H1 (cell line): ENCODE measurements at regions not wholly inside any gene's neighbourhood (a gene's known extent, or its start where the extent isn't known, plus 50 kb on each side); places are given as distances from the start of the nearest gene placed in this dataset.

Source experiments
- CTCF ChIA-PET: fragments of 300-600 bp; sonication (Branson Sonifier 250); formaldehyde crosslinking; loops from one replicate; lab custom pipeline; 2021; ENCODE audit not compliant: partially characterized antibody; lab: Charles Lee
- POLR2A ChIA-PET: fragments of 300-600 bp; sonication (Branson Sonifier 250); formaldehyde crosslinking; loops from one replicate; lab custom pipeline; 2021; ENCODE audit warnings: inconsistent platforms; ENCODE audit not compliant: partially characterized antibody; lab: Charles Lee
- DNase-seq, 2 experiments: peaks; one replicate each; pipeline versions ENCODE4 v3.0.0 to v3.0.0-alpha.2; 2010 to 2022; ENCODE audit warnings: low spot score in 2 of 2, low read depth in 1 of 2, mixed read lengths in 1 of 2
- FAIRE-seq: peaks from 2 replicates; lab custom pipeline; 2011; peaks lifted over from hg19 to GRCh38; lab: Jason Lieb, UNC
- H2AFZ ChIP-seq: 2 replicates; pipeline ENCODE4 v1.8.1; 2012; ENCODE audit warnings: low read length, inconsistent platforms
- H2AK5ac ChIP-seq: 2 replicates; pipeline ENCODE4 v1.6.1; 2013; ENCODE audit warnings: low read depth, low read length
- H2BK120ac ChIP-seq: replicated peaks from 2 replicates; pipeline ENCODE3; 2013; ENCODE audit warnings: low read depth, low read length, inconsistent platforms
- H2BK12ac ChIP-seq: 2 replicates; pipeline ENCODE4 v1.6.1; 2013; ENCODE audit warnings: low read depth, low read length
- H2BK15ac ChIP-seq: 2 replicates; pipeline ENCODE4 v1.6.1; 2013; ENCODE audit warnings: low read length
- H2BK20ac ChIP-seq: 2 replicates; pipeline ENCODE4 v1.6.1; 2013; ENCODE audit warnings: low read length
- H2BK5ac ChIP-seq: 2 replicates; pipeline ENCODE4 v1.6.1; 2013; ENCODE audit warnings: low read depth, low read length
- H3K14ac ChIP-seq: 2 replicates; pipeline ENCODE4 v1.6.1; 2013; ENCODE audit warnings: inconsistent platforms; ENCODE audit not compliant: insufficient read length
- H3K18ac ChIP-seq: 2 replicates; pipeline ENCODE4 v1.6.1; 2013; ENCODE audit warnings: low read length; ENCODE audit errors: extremely low read depth
- H3K23ac ChIP-seq: 2 replicates; pipeline ENCODE4 v1.6.1; 2013; ENCODE audit warnings: inconsistent platforms; ENCODE audit not compliant: insufficient read length
- H3K23me2 ChIP-seq: 2 replicates; pipeline ENCODE4 v1.6.1; 2013; ENCODE audit warnings: low read depth, low read length
- H3K27ac ChIP-seq: 2 replicates; pipeline ENCODE4 v1.6.1; 2011; ENCODE audit warnings: low read depth, low read length, inconsistent platforms
- H3K27me3 ChIP-seq, 4 experiments: replicated peaks in 1 of 4; 1 replicate in 1 of 4; 2 replicates in 3 of 4; pipeline versions ENCODE4 v1.6.1 to v1.8.1; 2011 to 2013; ENCODE audit warnings: low read length in 3 of 4, mild to moderate bottlenecking in 3 of 4, inconsistent platforms in 2 of 4, mixed read lengths in 2 of 4, moderate library complexity in 1 of 4; ENCODE audit not compliant: control insufficient read depth in 3 of 4, insufficient read depth in 3 of 4; ENCODE audit errors: extremely low read depth in 1 of 4
- H3K36me3 ChIP-seq, 4 experiments: 2 replicates each; pipeline versions ENCODE4 v1.6.1 to v1.8.1; 2011 to 2013; ENCODE audit warnings: mild to moderate bottlenecking in 4 of 4, low read length in 3 of 4, moderate library complexity in 2 of 4, control low read depth in 1 of 4, inconsistent platforms in 1 of 4; ENCODE audit not compliant: insufficient read depth in 4 of 4, control insufficient read depth in 2 of 4
- H3K4ac ChIP-seq: replicated peaks from 2 replicates; pipeline ENCODE3; 2013; ENCODE audit warnings: low read length, low read depth, mixed read lengths, inconsistent platforms; ENCODE audit not compliant: insufficient read length
- H3K4me1 ChIP-seq, 4 experiments: replicated peaks in 1 of 4; 1 replicate in 1 of 4; 2 replicates in 3 of 4; pipeline versions ENCODE4 v1.6.1 to v1.8.1; 2011 to 2013; ENCODE audit warnings: low read length in 3 of 4, inconsistent platforms in 2 of 4, mixed read lengths in 1 of 4; ENCODE audit not compliant: insufficient read depth in 4 of 4, control insufficient read depth in 3 of 4
- H3K4me2 ChIP-seq, 2 experiments: 2 replicates each; pipeline versions ENCODE4 v1.6.1 to v1.8.1; 2011 to 2013; ENCODE audit warnings: low read depth in 2 of 2, low read length in 2 of 2, control low read depth in 1 of 2, inconsistent platforms in 1 of 2, mild to moderate bottlenecking in 1 of 2; ENCODE audit not compliant: insufficient read depth in 1 of 2
- H3K4me3 ChIP-seq, 4 experiments: fragments of 200-600, 300-600 bp in 1 of 4; sonication (generic), shearing (Covaris generic), sonication (Bioruptor Twin) in 1 of 4; 2 replicates each; pipeline versions ENCODE4 v1.5.1 to v1.8.1; 2011 to 2016; ENCODE audit warnings: low read length in 4 of 4, low read depth in 3 of 4, control low read depth in 2 of 4, inconsistent platforms in 2 of 4, mild to moderate bottlenecking in 2 of 4, mixed read lengths in 1 of 4, moderate library complexity in 1 of 4; ENCODE audit not compliant: insufficient read depth in 2 of 4; ENCODE audit errors: extremely low read depth in 1 of 4
- H3K56ac ChIP-seq: replicated peaks from 2 replicates; pipeline ENCODE3; 2013; ENCODE audit warnings: low read depth, mild to moderate bottlenecking, mixed read lengths, low read length, inconsistent platforms; ENCODE audit not compliant: insufficient read length
- H3K79me1 ChIP-seq: 2 replicates; pipeline ENCODE4 v1.6.1; 2013; ENCODE audit warnings: low read depth, low read length, control low read depth
- H3K79me2 ChIP-seq, 2 experiments: 2 replicates each; pipeline versions ENCODE4 v1.6.1 to v1.8.1; 2012 to 2013; ENCODE audit warnings: low read length in 2 of 2, mild to moderate bottlenecking in 2 of 2, inconsistent platforms in 1 of 2; ENCODE audit not compliant: insufficient read depth in 2 of 2, control insufficient read depth in 1 of 2
- H3K9ac ChIP-seq, 4 experiments: replicated peaks in 1 of 4; 1 replicate in 1 of 4; 2 replicates in 3 of 4; pipeline versions ENCODE4 v1.6.1 to v1.8.1; 2011 to 2013; ENCODE audit warnings: low read depth in 3 of 4, low read length in 3 of 4, control low read depth in 2 of 4, mild to moderate bottlenecking in 2 of 4, moderate library complexity in 2 of 4, inconsistent platforms in 1 of 4; ENCODE audit errors: extremely low read depth in 1 of 4
- H3K9me3 ChIP-seq, 2 experiments: 2 replicates each; pipeline versions ENCODE4 v1.6.1 to v1.8.1; 2012 to 2013; ENCODE audit warnings: mild to moderate bottlenecking in 2 of 2, moderate library complexity in 2 of 2, control low read depth in 1 of 2, inconsistent platforms in 1 of 2, low read depth in 1 of 2, low read length in 1 of 2, mixed read lengths in 1 of 2; ENCODE audit not compliant: insufficient read depth in 2 of 2
- H4K20me1 ChIP-seq, 2 experiments: replicated peaks in 1 of 2; 2 replicates each; pipeline versions ENCODE3 to v1.8.1; 2011 to 2013; ENCODE audit warnings: inconsistent platforms in 2 of 2, low read length in 2 of 2, mild to moderate bottlenecking in 1 of 2; ENCODE audit not compliant: insufficient read depth in 2 of 2, control insufficient read depth in 1 of 2
- H4K5ac ChIP-seq: 2 replicates; pipeline ENCODE4 v1.6.1; 2013; ENCODE audit warnings: low read length, low read depth, mixed read lengths, inconsistent platforms; ENCODE audit not compliant: insufficient read length
- H4K8ac ChIP-seq: 2 replicates; pipeline ENCODE4 v1.8.0; 2013; ENCODE audit warnings: mild to moderate bottlenecking, moderate library complexity, low read length, inconsistent platforms; ENCODE audit not compliant: insufficient read depth; ENCODE audit errors: extremely low read depth
- H4K91ac ChIP-seq: replicated peaks from 2 replicates; pipeline ENCODE3; 2013; ENCODE audit warnings: low read length, mixed read lengths, inconsistent platforms; ENCODE audit not compliant: insufficient read length
- CHD2 ChIP-seq: IDR thresholded peaks from 2 replicates; pipeline ENCODE4 v1.6.1; 2012; ENCODE audit warnings: low read length, improper control_type of control experiment
- CTCF ChIP-seq, 3 experiments: IDR thresholded peaks; 1 replicate in 2 of 3; 2 replicates in 1 of 3; pipeline versions ENCODE4 v1.5.1 to v1.6.1; 2011; ENCODE audit warnings: low read length in 3 of 3, mild to moderate bottlenecking in 3 of 3, inconsistent platforms in 2 of 3, low read depth in 1 of 3, moderate library complexity in 1 of 3; ENCODE audit not compliant: insufficient read depth in 1 of 3; ENCODE audit errors: control extremely low read depth in 1 of 3
- EZH2 ChIP-seq: fragments of 200-600 bp; sonication (generic); IDR thresholded peaks from 2 replicates; pipeline ENCODE4 v1.7.1; 2012; ENCODE audit warnings: low read depth, mild to moderate bottlenecking, moderate library complexity, low read length, inconsistent platforms; ENCODE audit not compliant: severe bottlenecking
- RBBP5 ChIP-seq: IDR thresholded peaks from 2 replicates; pipeline ENCODE4 v1.7.1; 2012; ENCODE audit warnings: low read depth, mild to moderate bottlenecking, inconsistent platforms, low read length, moderate library complexity, borderline replicate concordance
- RFX5 ChIP-seq: IDR thresholded peaks from 2 replicates; pipeline ENCODE4 v1.6.1; 2011; ENCODE audit warnings: low read depth, low read length, improper control_type of control experiment, borderline replicate concordance
- SAP30 ChIP-seq: fragments of 300-600 bp; sonication (generic); IDR thresholded peaks from 2 replicates; pipeline ENCODE4 v1.7.1; 2012; ENCODE audit warnings: low read length, moderate library complexity, mild to moderate bottlenecking, inconsistent platforms; ENCODE audit not compliant: insufficient read depth, insufficient replicate concordance
- SRF ChIP-seq: IDR thresholded peaks from 2 replicates; pipeline ENCODE4 v1.6.1; 2011; ENCODE audit warnings: mild to moderate bottlenecking, low read depth, low read length, moderate library complexity
- TAF7 ChIP-seq: optimal IDR thresholded peaks from 2 replicates; pipeline ENCODE3; 2011; ENCODE audit warnings: low read depth, mild to moderate bottlenecking, inconsistent platforms, low read length, moderate library complexity, borderline replicate concordance
- WGBS, 2 experiments: shearing (Covaris generic) in 1 of 2; methylation state at CpG; one replicate each; pipeline versions ENCODE4 v1.1.6 to v1.1.7; 2013 to 2015; ENCODE audit warnings: low lambda C conversion rate in 2 of 2, mixed read lengths in 2 of 2, inconsistent platforms in 1 of 2, low coverage in 1 of 2, missing lambda C conversion rate in 1 of 2; ENCODE audit not compliant: insufficient replicate concordance in 2 of 2, insufficient coverage in 1 of 2, insufficient read length in 1 of 2; ENCODE audit errors: extremely low coverage in 1 of 2, missing lambda C conversion rate in 1 of 2; 5-methylcytosine and 5-hydroxymethylcytosine counted together

GRCh38 chr7:54814401-54814800 is 55.4 kb upstream of the SEC61G start:
- Histone ChIP-seq H2BK12ac (no peak overlapping the region), H4K5ac (no peak overlapping the region), H3K4me2 (no peak overlapping the region), H3K56ac (no peak overlapping the region), H3K14ac (no peak overlapping the region), H3K27me3 (no peaks in the 10 kb centered on the region), H3K18ac (no peak overlapping the region), H3K79me2 (no peaks in the 10 kb centered on the region), H3K9ac (no peak overlapping the region), H2BK20ac (no peak overlapping the region), H3K4me3 (no peak overlapping the region), H4K20me1 (no peaks in the 10 kb centered on the region), H2BK15ac (no peak overlapping the region)
- WGBS, 2 experiments = 88% methylated on average over 5 of the region's 5 CpGs; no CpG with 5 or more reads in 1 of the 2 experiments
- no peak for DNase-seq
- no peak for TF ChIP-seq SRF
- no peak for TF ChIP-seq SAP30
- TF ChIP-seq RFX5 = no peak
- TF ChIP-seq TAF7 = no peak
- no peak for TF ChIP-seq CHD2
- no peak for TF ChIP-seq RBBP5
- no peak for TF ChIP-seq EZH2
- no peak for TF ChIP-seq CTCF (IDR thresholded peaks at IDR 0.05; ENCODE audit: control extremely low read depth in 1 of 3, insufficient read depth in 1 of 3, low read depth in 1 of 3, low read length in 3 of 3)
- TF ChIP-seq, all 59 proteins: peak for 0
- Histone ChIP-seq H3K4ac (no peak overlapping the region), H2AK5ac (no peak overlapping the region), H3K4me1 (no peaks in the 10 kb centered on the region; a peak in 1 of 7 replicates), H3K23me2 (no peaks in the 10 kb centered on the region), H4K91ac (no peak overlapping the region), H3K36me3 (no peaks in the 10 kb centered on the region), H3K27ac (no peak overlapping the region), H3K23ac (no peak overlapping the region), H3K79me1 (no peaks in the 10 kb centered on the region), H3K9me3 (no peaks in the 10 kb centered on the region), H2BK5ac (no peak overlapping the region), H4K8ac (no peak overlapping the region), H2BK120ac (no peak overlapping the region), H2AFZ (no peak overlapping the region)
- no peak for FAIRE-seq
- ChIA-PET POLR2A (no interaction called here), CTCF (interaction anchor here (0.7 to 2.1 kb wide), 3 partner anchors 9 to 27 kb away, joined by 3 to 9 read pairs (median 3); no protein-coding TSS in a partner anchor)
